Neural cell (in vitro differentiated cells): ENCODE measurements at regions not wholly inside any gene's neighbourhood (a gene's known extent, or its start where the extent isn't known, plus 50 kb on each side); places are given as distances from the start of the nearest gene placed in this dataset.

Source experiments
- EZH2 ChIP-seq: fragments of 200-600, 300-800 bp; shearing (Covaris generic), sonication (generic); IDR thresholded peaks from 2 replicates; pipeline ENCODE4 v1.6.1; 2014; ENCODE audit warnings: antibody characterized with exemption, low read length, borderline replicate concordance, mild to moderate bottlenecking; ENCODE audit not compliant: insufficient read depth, poor library complexity, severe bottlenecking
- POLR2AphosphoS5 ChIP-seq: IDR thresholded peaks from 2 replicates; pipeline ENCODE4 v1.6.1; 2012
- SMC3 ChIP-seq: fragments of 450-650 bp; conservative IDR thresholded peaks from 2 replicates; pipeline ENCODE4 v1.6.1; 2014; ENCODE audit warnings: antibody characterized with exemption, mild to moderate bottlenecking, moderate library complexity; ENCODE audit not compliant: poor library complexity
- TF ChIP-seq, protein P1 (sequence below): fragments of 450-650 bp; IDR thresholded peaks from 2 replicates; pipeline ENCODE4 v1.5.1; 2014; ENCODE audit warnings: antibody characterized with exemption, mild to moderate bottlenecking, moderate library complexity; ENCODE audit not compliant: poor library complexity, severe bottlenecking

GRCh38 chr1:82240571-82240970, 439.8 kb downstream of the ADGRL2 start:
- TF ChIP-seq POLR2AphosphoS5 = no peak
- no peak for TF ChIP-seq EZH2
- no peak for TF ChIP-seq SMC3
- TF ChIP-seq, protein P1, sequence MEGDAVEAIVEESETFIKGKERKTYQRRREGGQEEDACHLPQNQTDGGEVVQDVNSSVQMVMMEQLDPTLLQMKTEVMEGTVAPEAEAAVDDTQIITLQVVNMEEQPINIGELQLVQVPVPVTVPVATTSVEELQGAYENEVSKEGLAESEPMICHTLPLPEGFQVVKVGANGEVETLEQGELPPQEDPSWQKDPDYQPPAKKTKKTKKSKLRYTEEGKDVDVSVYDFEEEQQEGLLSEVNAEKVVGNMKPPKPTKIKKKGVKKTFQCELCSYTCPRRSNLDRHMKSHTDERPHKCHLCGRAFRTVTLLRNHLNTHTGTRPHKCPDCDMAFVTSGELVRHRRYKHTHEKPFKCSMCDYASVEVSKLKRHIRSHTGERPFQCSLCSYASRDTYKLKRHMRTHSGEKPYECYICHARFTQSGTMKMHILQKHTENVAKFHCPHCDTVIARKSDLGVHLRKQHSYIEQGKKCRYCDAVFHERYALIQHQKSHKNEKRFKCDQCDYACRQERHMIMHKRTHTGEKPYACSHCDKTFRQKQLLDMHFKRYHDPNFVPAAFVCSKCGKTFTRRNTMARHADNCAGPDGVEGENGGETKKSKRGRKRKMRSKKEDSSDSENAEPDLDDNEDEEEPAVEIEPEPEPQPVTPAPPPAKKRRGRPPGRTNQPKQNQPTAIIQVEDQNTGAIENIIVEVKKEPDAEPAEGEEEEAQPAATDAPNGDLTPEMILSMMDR = no peak
